PC-9 (cell line): ENCODE measurements at regions not wholly inside any gene's neighbourhood (a gene's known extent, or its start where the extent isn't known, plus 50 kb on each side); places are given as distances from the start of the nearest gene placed in this dataset.

Experiments
- CTCF ChIP-seq: fragments of 200-600 bp; sonication (generic); conservative IDR thresholded peaks from 2 replicates; pipeline ENCODE4 v1.6.1; 2017; ENCODE audit warnings: mixed run types, antibody characterized with exemption, mild to moderate bottlenecking, moderate library complexity
- EZH2 ChIP-seq: fragments of 200-600 bp; sonication (generic); IDR thresholded peaks from 2 replicates; pipeline ENCODE4 v1.8.0; 2017; ENCODE audit warnings: antibody characterized with exemption, low read depth

- no peak for TF ChIP-seq CTCF
- no peak for TF ChIP-seq EZH2
Observed at GRCh38 chr18:71388148-71388547, 1099.3 kb downstream of the SOCS6 start.
